Duodenal mucosa (tissue), 2 donors: ENCODE measurements at regions not wholly inside any gene's neighbourhood (a gene's known extent, or its start where the extent isn't known, plus 50 kb on each side); places are given as distances from the start of the nearest gene placed in this dataset.
"Not testable (repeated sequence)": the region's sequence is repeated elsewhere in the genome, so short reads cannot be mapped to it uniquely, and the experiment has no call there.

Source experiments
- H3K27ac ChIP-seq: one replicate; pipeline ENCODE4 v1.7.0; 2013; ENCODE audit warnings: low read depth, low read length
- H3K27me3 ChIP-seq, 2 donors: one replicate each; pipeline ENCODE4 v1.7.0; 2013; ENCODE audit warnings: low read length in 2 of 2, control low read depth in 1 of 2; ENCODE audit not compliant: insufficient read depth in 2 of 2, control insufficient read depth in 1 of 2
- H3K36me3 ChIP-seq, 2 donors: one replicate each; pipeline ENCODE4 v1.7.0; 2013; ENCODE audit warnings: low read length in 2 of 2, control low read depth in 1 of 2; ENCODE audit not compliant: insufficient read depth in 2 of 2, control insufficient read depth in 1 of 2
- H3K4me1 ChIP-seq, 2 donors: one replicate each; pipeline ENCODE4 v1.7.0; 2013; ENCODE audit warnings: low read length in 2 of 2, control low read depth in 1 of 2; ENCODE audit not compliant: insufficient read depth in 2 of 2, control insufficient read depth in 1 of 2
- H3K4me3 ChIP-seq, 2 donors: one replicate each; pipeline ENCODE4 v1.7.0; 2013; ENCODE audit warnings: low read length in 2 of 2, low read depth in 1 of 2
- H3K9ac ChIP-seq, 2 donors: one replicate each; pipeline ENCODE4 v1.7.0; 2013; ENCODE audit warnings: low read length in 2 of 2, low read depth in 1 of 2
- H3K9me3 ChIP-seq, 2 donors: one replicate each; pipeline ENCODE4 v1.7.0; 2013; ENCODE audit warnings: low read length in 2 of 2, control low read depth in 1 of 2; ENCODE audit not compliant: control insufficient read depth in 1 of 2

GRCh38 chr7:66514050-66514449, 114.6 kb upstream of the KCTD7 start:
- Histone ChIP-seq H3K27ac (no peak overlapping the region), H3K4me3 (no peak overlapping the region), H3K36me3 (no peaks in the 10 kb centered on the region), H3K4me1 (no peaks in the 10 kb centered on the region), H3K9ac (no peak overlapping the region), H3K27me3 (no peaks in the 10 kb centered on the region), H3K9me3 (no peaks in the 10 kb centered on the region)

- Histone ChIP-seq H3K27me3 (no peaks in the 10 kb centered on the region), H3K4me1 (no peaks in the 10 kb centered on the region), H3K4me3 (no peak overlapping the region), H3K36me3 (no peaks in the 10 kb centered on the region), H3K9me3 (no peaks in the 10 kb centered on the region), H3K9ac (no peak overlapping the region), H3K27ac (no peak overlapping the region)
Observed at GRCh38 chr7:66517212-66517909, 111.3 kb upstream of the KCTD7 start.

DNA sequence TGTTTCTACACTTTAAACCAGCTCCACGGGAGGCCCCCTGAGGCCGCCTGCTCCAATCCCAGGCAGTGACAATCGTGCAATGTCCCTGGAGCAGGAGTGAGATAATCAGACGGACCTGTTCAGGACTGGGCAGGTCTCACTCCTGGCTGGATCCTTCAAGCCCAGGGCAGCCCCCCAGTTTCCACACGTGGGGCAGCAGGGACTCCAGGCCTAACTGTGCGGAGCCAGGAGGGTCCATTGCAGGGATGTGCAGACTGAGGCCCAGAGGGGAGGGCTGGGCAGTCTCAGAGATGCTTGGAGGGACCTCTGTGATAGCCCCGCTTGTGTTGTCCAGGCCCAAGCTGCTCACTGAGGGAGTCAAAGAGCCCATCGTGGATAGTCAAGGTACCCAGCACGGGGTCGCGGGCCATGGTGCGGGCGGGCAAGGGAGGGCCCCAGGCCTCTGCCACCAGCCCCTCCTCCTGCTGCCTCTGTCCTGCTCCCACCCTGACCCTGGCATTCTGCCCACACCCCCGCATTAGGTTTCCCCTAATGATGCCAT, 110.5 kb upstream of the KCTD7 start:
- Histone ChIP-seq H3K4me3 (no peak overlapping the region), H3K9ac (no peak overlapping the region), H3K27me3 (no peaks in the 10 kb centered on the region), H3K4me1 (no peaks in the 10 kb centered on the region), H3K27ac (no peak overlapping the region), H3K9me3 (no peaks in the 10 kb centered on the region), H3K36me3 (no peaks in the 10 kb centered on the region)

DNA sequence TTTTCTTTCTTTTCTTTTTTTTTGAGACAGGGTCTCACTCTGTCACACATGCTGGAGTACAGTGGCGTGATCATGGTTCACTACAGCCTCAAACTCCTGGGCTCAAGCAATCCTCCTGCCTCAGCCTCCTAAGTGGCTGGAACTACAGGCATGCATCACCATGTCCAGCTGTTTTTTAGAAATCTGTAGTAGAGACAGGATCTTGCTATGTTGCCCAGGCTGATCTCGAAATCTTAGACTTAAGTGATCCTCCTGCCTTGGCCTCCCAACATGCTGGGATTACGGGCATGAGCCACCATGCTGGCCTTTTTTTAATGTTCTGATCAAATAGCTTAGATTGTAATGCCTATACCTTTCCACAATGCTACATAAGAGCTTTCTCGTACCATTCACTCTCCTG, 107.0 kb upstream of the KCTD7 start:
- Histone ChIP-seq H3K27me3 (no peaks in the 10 kb centered on the region), H3K9ac (no peak overlapping the region), H3K4me3 (no peak overlapping the region), H3K36me3 (no peaks in the 10 kb centered on the region), H3K9me3 (no peaks in the 10 kb centered on the region), H3K27ac (no peak overlapping the region), H3K4me1 (no peaks in the 10 kb centered on the region)

DNA sequence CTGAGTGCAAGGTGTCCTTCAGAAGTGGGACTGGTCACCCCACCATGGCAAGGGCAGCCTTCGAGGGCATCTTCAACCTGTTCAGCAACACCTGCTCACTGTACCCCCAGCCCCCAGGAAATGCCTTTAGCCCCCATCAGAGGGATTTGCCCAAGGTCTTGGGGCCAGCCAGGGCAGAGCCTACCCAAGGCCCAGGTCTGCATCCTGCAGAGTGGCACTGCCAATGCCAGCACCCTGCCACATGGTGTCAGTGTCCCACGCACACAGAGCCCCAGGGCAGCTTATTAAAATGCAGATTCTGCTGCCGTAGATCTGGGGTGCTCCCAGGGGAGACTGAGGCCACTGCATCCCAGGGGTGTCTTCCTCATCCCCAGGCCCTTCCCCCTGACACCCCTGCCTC, 106.2 kb upstream of the KCTD7 start:
- Histone ChIP-seq H3K9ac (no peak overlapping the region), H3K27me3 (no peaks in the 10 kb centered on the region), H3K9me3 (no peaks in the 10 kb centered on the region), H3K4me1 (no peaks in the 10 kb centered on the region), H3K36me3 (no peaks in the 10 kb centered on the region), H3K27ac (no peak overlapping the region), H3K4me3 (no peak overlapping the region)

GRCh38 chr7:66523409-66523808, 105.3 kb upstream of the KCTD7 start:
- H3K36me3 ChIP-seq = no peaks in the 10 kb centered on the region
- H3K4me3 ChIP-seq = no peak overlapping the region
- H3K27ac ChIP-seq = no peak overlapping the region
- H3K9ac ChIP-seq = no peak overlapping the region
- no peaks in the 10 kb centered on the region for H3K4me1 ChIP-seq
- H3K27me3 ChIP-seq = no peaks in the 10 kb centered on the region
- H3K9me3 ChIP-seq = no peaks in the 10 kb centered on the region

DNA sequence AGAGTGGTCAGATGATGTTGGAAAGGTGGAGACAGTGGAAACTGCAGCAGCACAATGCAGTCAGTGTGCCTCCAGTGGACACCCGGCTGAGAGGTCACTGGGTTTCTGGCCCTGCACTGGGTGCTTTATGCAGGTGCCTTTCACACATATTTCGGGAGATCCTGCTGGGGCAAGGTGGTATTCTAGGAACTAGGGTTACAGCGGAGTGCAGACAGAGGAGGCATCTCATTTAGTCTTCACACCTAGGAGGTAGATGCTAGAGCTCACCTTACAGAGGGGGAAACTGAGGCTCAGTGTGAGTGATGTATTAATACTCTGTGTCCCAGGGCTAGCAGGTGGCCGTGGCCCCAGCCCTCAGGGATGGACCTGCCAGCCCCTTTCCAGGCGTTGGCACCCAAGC, 103.9 kb upstream of the KCTD7 start:
- Histone ChIP-seq H3K9me3 (no peaks in the 10 kb centered on the region), H3K4me1 (no peaks in the 10 kb centered on the region)

GRCh38 chr7:66526782-66527181, 101.9 kb upstream of the KCTD7 start:
- not testable (repeated sequence) for H3K9me3 ChIP-seq, H3K36me3 ChIP-seq, H3K4me3 ChIP-seq, H3K27me3 ChIP-seq, H3K27ac ChIP-seq, H3K9ac ChIP-seq, H3K4me1 ChIP-seq

More for the DNA sequence above, 103.9 kb upstream of the KCTD7 start:
- H3K27ac ChIP-seq = no peak overlapping the region
- no peaks in the 10 kb centered on the region for H3K27me3 ChIP-seq
- H3K36me3 ChIP-seq = no peaks in the 10 kb centered on the region
- no peak overlapping the region for H3K4me3 ChIP-seq
- no peak overlapping the region for H3K9ac ChIP-seq

- no peak overlapping the region for H3K27ac ChIP-seq
- no peak overlapping the region for H3K4me3 ChIP-seq
- H3K27me3 ChIP-seq = no peaks in the 10 kb centered on the region
- H3K36me3 ChIP-seq = no peaks in the 10 kb centered on the region
- no peaks in the 10 kb centered on the region for H3K4me1 ChIP-seq
- no peak overlapping the region for H3K9ac ChIP-seq
- H3K9me3 ChIP-seq = no peaks in the 10 kb centered on the region
Observed at GRCh38 chr7:66528652-66529051, 100.0 kb upstream of the KCTD7 start.

DNA sequence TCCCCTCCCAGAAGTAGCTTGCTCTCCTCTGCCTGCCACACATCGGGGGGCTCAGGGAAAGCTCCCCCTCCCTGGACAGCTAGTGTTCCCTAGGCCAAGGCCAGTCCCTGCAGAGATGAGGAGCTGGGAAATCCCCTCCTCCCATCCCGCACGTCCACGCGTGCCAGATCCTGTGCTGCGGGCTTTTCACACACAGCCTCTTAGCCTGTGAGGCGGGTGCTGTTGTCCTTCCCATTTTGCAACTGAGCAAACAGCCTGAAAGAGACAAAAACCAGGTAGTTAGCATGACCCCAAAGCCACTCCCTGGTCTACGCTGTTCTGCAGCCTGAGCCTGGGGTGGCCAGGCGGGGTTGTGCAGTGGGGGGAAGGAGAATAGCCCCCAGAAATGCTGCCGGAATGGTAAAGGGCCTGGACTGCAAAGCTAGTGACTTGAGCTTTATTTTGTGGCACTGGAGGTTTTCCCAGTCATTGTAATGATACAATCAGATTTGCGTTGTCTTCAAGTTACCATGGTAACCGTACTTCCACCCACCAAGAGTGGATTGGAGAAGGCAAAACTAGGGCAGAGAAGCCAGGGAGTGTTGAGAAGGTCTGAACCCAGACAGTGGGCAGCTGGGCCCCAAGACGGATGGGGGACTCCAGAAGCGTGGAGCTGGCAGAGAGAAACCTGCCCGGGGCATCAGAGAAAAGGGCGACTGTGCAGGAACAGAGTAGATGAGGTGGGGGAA, 98.6 kb upstream of the KCTD7 start:
- no peaks in the 10 kb centered on the region for H3K9me3 ChIP-seq
- no peaks in the 10 kb centered on the region for H3K27me3 ChIP-seq
- H3K9ac ChIP-seq = no peak overlapping the region
- H3K36me3 ChIP-seq = no peaks in the 10 kb centered on the region
- no peak overlapping the region for H3K27ac ChIP-seq
- H3K4me1 ChIP-seq = no peaks in the 10 kb centered on the region
- H3K4me3 ChIP-seq = no peak overlapping the region
